IPS DF 19.7 (cell line): ENCODE measurements at regions not wholly inside any gene's neighbourhood (a gene's known extent, or its start where the extent isn't known, plus 50 kb on each side); places are given as distances from the start of the nearest gene placed in this dataset.
"Not testable (repeated sequence)": the region's sequence is repeated elsewhere in the genome, so short reads cannot be mapped to it uniquely, and the experiment has no call there.

Experiments
- DNase-seq: peaks from one replicate; pipeline ENCODE4 v3.0.0-alpha.2; 2013; ENCODE audit warnings: low read depth, low spot score

- not testable (repeated sequence) for DNase-seq
These were observed 83.5 kb upstream of the SFSWAP start for GRCh38 chr12:131627151-131628022.

DNA sequence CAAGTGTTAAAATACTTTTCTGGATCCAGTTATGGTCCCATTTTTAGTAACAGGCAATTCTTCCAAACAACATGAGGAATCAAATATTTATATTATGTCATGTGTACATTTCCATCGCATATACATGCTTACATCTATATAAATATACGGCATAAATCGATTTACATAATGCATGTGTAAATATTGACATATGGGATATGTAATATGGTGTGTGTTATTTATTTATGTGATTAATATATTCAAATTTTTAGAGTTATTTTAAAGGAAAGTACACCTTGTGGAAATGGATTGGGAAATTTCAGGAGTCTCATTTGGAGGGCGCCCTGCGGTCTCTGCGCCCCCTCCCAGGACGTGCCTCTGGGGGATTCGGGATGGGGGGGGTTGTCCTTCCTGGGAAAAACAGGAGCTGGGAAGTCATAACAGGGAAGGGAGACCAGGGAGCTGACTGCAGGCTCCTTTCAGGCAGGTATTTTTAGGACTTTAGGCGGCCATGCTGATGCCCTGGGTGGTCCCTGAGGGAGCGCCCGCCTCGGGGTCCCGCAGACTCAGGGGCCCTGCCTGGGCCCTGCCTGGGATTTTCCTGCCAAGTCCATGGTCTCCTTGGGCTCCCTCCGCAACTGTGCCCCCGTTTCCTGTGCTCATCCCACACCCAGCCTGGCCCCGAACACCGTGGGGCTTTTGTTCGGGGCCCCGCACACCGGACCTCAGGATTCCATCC lies 82.7 kb upstream of the SFSWAP start:
- no peak for DNase-seq

GRCh38 chr12:131628766-131629448 lies 82.0 kb upstream of the SFSWAP start:
- no peak for DNase-seq

GRCh38 chr12:131631230-131631629 lies 79.7 kb upstream of the SFSWAP start:
- no peak for DNase-seq

DNA sequence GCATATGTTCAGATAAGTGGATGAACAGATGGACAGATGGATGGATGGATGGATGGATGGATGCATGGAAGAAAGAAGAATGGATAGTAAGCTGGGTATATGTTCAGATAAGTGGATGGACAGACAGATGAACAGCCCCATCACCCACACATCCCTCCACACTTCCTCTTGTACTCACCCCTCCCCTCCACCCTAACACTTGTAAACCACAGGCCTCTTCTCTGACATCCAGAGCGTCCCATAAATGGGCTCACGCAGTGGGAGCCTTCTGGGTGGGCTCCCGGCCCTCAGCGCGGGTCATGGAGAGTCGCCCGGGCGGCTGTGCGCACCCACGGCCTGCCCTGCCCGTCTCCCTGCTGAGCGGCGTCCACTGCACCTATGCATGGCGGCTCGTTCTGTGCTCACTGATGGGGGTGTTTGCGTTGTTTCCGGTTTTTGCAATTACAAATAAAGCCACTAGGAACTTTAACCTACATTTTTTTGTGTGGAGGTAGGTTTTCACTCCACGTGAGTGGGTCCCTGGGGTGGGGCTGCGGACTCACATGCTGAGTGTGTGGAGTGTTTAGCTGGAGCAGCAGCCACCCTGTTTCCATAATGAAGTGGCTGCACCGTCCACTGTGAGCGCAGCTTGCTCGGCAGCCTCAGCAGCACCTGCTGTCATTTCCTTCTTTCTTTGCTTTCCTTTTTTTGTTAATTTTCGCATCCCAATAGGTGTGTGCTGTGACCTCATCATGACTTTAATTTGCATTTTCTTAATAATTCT lies 78.8 kb upstream of the SFSWAP start:
- not testable (repeated sequence) for DNase-seq

- DNase-seq: not testable (repeated sequence)
These were observed 78.3 kb upstream of the SFSWAP start for GRCh38 chr12:131632652-131633023.

DNA sequence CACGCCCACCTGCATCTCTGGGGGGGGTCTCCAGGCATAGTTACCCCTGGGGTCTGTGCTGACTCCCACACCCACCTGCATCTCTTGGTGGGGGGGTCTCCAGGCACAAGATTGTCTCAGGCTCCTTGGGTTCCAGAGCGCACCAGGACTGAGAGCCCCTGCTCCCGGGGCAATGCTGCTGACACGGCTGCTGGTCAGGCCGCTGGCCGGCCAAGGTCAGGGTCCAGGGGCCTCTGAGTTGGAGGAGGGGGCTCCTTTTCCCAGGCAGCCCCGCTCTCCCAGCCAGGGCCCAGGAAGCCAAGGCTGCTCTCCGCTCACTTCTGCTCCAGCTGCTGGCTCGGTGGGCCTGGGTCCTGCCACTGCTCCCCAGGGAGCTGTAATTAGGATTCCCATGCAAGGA lies 77.3 kb upstream of the SFSWAP start:
- DNase-seq: not testable (repeated sequence)

DNA sequence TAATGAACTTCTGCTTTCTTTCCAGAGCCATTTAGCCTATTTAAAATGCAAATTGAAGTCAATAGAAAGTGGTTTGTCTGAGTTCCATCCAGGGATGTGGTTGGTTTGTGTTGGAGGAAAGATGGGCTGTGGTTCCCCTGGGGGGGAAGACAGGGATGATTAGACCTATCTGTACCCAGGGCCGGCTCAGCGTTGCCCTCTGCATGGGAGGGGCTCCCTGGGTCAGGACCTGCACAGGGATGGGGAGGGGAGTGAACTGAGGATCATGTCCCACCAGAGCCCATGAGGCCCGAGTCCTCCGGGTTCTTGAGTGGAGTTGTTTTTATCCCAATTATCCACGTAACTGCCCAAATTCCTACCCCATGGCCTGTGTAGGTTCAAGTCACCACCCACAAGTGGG lies 76.9 kb upstream of the SFSWAP start:
- DNase-seq: no peak

DNA sequence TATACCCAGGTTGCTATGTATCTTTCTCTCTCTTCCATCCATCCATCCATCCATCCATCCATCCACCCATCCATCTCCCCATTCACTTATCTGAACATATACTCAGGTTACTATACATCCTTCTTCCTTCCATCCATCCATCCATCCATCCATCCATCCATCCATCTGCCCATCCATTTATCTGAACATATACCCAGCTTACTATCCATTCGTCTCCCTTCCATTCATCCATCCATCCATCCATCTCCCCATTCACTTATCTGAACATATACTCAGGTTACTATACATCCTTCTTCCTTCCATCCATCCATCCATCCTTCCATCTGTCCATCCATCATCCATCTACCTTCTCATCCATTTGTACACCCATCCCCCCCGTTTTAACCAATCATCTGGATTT lies 75.9 kb upstream of the SFSWAP start:
- not testable (repeated sequence) for DNase-seq

DNA sequence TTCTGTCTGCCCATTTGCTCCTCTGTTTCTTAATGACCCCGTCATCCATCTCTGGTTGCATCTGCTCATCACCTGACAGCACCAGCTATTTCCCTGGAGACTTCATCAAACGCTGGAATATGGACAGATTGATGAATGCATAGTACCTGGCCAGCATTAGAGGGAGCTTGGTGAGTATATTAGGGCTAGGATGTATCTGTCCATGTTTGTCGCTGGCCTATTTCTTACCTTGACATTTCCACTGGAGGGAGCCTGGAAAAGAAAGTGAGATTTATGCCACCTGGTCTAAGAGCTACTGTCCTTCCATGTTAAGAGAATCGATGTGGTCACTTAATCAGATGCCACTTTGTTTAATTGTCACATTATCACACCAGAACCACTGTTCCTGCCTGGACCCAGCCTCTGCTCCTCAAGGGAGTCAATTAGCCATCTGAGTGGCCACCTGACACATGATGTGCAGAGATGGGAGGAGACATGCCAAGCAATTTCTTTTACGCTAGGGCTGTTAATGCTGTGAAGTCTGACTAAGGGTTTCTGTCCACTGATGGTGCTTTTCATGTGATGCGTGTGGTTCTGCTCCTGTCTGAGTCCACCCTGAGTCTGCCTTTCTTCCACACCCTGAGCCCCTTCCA lies 75.3 kb upstream of the SFSWAP start:
- no peak for DNase-seq

- DNase-seq: no peak
These were observed 74.6 kb upstream of the SFSWAP start for GRCh38 chr12:131636266-131636665.

DNA sequence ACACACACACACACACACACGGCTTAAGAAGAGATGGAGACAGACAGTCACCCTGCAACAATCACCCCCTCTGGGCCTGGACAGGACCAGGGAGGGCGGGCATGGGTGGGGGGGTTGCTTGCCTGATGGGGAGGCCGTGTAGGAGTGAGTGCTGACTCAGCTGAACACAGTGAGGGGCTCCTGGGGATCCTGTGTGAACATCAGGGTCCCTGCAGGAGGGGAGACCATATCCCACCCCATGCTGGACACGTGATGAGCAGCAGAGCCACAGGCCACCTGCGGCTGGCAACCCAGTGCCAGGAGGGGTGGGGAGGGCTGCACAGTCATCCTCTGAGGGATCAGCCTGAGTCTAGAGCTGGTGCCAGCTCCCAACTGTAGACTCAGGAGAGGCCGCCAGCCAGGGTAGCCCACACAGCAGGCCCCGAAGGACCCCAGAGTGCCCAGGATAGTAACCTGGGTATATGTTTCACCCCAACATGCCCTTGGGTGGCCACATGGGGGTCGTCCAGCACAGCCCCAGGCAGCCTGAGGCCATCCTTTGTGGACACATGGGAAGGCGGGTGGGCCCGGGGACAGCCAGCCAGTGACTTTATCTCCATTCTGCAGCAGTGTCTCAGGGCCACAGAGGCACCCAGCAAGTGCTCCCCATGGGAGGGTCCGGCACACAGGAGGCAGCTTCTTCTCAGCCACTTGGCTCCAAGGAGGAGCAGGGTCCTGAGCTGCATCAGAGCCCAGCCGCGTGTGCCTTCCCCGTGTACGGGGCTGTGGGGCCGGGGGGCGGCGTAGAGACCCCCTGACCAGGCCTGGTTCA lies 73.7 kb upstream of the SFSWAP start:
- DNase-seq: no peak

DNA sequence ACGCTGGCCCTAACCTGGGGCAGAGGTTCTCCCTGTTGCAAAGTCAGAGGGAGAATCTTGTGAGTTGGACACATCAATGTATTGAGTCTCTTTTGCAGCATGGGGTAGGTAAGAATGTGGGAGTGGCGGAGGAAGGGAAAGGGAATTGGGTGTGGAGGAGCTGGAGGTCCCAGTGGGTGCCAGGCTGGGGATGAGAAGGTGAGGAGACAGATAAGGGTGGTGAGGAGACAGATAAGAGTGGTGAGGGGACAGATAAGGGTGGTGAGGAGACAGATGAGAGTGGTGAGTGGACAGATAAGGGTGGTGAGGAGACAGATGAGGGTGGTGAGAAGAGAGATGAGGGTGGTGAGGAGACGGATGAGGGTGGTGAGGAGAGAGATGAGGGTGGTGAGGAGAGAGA lies 72.9 kb upstream of the SFSWAP start:
- no peak for DNase-seq

DNA sequence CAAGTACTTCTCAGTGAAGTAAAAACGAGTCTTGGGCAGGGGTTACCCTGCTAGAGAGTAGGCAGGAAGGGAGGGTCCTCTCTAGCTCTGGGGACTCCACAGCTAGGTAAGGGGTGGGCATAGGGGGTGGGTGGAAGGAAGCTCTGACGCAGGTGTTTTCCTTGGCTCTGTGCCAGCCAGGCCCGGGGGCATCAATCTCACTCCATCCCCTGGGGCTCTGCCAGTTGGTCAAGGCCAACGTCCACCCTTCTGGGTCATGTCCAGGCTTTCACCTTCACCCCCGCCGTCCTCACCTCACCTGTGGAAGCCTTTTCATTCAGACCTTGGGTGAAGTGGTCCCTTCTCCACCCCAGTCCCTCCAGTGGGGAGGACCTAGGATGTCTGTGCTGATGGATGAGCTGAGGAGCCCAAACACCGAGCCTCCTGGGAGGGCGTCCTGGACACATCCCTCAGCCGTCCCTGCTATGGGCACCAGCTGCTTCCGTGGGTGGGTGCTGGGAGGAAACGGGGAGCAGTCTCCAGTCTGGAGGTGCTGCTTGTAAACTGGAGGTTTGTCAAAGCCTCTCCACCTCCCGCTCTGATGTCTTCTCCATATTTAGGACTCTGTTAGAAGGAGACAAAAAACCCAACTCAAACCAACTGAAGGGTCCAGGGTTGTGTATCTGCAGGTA lies 71.5 kb upstream of the SFSWAP start:
- DNase-seq: no peak

DNA sequence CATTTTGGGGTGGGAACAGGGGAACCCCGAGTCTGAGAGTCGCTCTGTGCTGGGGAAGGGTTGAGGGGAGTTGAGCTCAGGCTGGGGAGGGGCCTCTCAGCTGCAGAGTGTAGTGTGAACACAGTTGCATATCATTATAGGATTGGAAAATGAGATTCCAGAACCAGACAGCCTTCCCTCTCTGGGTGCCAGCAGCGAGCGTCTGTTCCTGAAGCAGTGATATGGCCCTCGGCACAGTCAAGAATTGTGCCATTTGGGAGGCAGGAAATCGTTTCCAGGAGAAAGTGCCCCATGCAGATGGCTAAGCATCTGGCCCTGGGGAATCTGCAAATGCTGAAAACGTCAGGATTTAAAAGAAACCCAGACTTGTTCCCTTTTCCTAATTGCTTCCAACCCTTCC lies 70.4 kb upstream of the SFSWAP start:
- no peak for DNase-seq

DNA sequence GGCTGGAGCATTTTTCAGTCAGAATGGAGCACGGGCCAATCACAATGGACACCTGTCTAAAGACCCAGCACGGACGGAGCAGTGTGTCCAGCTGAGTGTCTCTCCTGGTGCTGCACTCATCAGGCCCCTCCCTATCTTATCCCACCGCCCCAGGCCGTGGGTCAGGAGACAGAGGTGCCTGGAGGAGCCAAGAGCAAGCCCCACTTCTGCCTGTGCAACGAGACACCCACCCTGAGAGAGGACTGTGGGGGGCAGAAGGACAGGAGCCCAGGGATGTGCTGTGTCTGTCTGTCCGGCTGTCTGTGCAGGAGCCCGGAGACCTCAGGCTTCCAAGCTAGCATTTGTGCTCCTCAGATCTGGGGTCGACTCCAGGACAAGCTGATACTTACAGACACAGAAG lies 69.6 kb upstream of the SFSWAP start:
- no peak for DNase-seq

DNA sequence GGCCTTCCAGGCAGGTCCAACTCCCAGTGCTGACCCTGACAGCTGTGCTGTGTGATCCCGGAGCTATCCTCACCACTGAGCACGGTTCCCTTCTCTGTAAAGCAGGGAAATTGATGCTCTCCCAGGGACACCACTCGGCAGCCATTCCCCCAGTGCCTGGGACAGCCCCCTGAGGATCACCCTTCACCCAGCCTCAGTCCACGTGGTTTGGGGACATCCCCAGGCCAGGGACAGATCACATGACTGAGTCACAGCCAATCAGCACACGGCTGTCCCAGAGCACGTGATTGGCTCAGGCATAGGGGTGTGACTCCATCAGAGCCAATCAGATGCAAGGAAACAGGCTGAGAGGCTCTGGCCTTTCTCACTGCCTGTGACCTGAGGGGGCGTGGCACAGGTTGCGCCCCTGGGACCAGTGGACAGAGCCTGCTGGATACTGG lies 68.8 kb upstream of the SFSWAP start:
- DNase-seq: no peak

DNA sequence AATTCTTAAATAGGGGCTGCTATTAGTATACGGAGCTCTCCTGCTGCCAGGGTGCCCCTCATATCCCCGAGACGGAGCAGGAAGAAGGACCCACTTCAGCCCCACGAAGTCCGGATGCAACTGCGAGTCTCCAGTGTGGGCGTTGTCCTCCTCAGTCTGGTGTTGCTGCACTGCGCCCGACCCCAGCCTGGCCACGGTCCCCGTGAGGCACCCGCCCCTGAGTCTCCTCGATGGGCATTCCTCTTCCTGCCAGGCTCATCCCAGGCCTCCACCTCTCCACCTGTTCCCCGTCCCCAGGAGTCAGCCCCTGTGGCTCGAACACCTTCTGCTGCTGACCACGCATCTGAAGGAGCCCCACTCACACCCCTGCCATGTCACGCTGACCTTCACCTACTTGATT lies 68.1 kb upstream of the SFSWAP start:
- no peak for DNase-seq

- no peak for DNase-seq
These were observed 67.0 kb upstream of the SFSWAP start for GRCh38 chr12:131643631-131644452.
